Hepatocyte (in vitro differentiated cells): ENCODE measurements at regions not wholly inside any gene's neighbourhood (a gene's known extent, or its start where the extent isn't known, plus 50 kb on each side); places are given as distances from the start of the nearest gene placed in this dataset.

Experiments used
- DNase-seq: peaks from one replicate; pipeline ENCODE4 v3.0.0-alpha.2; 2016; ENCODE audit warnings: low spot score
- H2AFZ ChIP-seq: fragments of 200-600 bp; sonication (generic); 2 replicates; pipeline ENCODE4 v1.6.0; 2016; ENCODE audit warnings: antibody characterized with exemption, mild to moderate bottlenecking
- H3K27ac ChIP-seq: fragments of 200-600 bp; sonication (generic); 2 replicates; pipeline ENCODE4 v1.5.1; 2016; ENCODE audit warnings: mild to moderate bottlenecking
- H3K27me3 ChIP-seq: fragments of 200-600 bp; sonication (generic); 2 replicates; pipeline ENCODE4 v1.6.1; 2016
- H3K36me3 ChIP-seq: fragments of 200-600 bp; sonication (generic); replicated peaks from 2 replicates; pipeline ENCODE4 v1.5.1; 2016; ENCODE audit warnings: low read depth; ENCODE audit not compliant: insufficient read depth
- H3K4me1 ChIP-seq: fragments of 200-600 bp; sonication (generic); 2 replicates; pipeline ENCODE4 v1.5.1; 2016; ENCODE audit warnings: mild to moderate bottlenecking, moderate library complexity; ENCODE audit not compliant: insufficient read depth
- H3K4me2 ChIP-seq: fragments of 200-600 bp; sonication (generic); 2 replicates; pipeline ENCODE4 v1.6.0; 2016
- H3K4me3 ChIP-seq: fragments of 200-600 bp; sonication (generic); 2 replicates; pipeline ENCODE4 v1.5.1; 2016; ENCODE audit warnings: mild to moderate bottlenecking
- H3K79me2 ChIP-seq: fragments of 200-600 bp; sonication (generic); 2 replicates; pipeline ENCODE4 v1.6.0; 2017; ENCODE audit warnings: mild to moderate bottlenecking
- H3K9me2 ChIP-seq: fragments of 200-600 bp; sonication (generic); replicated peaks from 2 replicates; pipeline ENCODE4 v1.6.0; 2017; ENCODE audit warnings: mild to moderate bottlenecking; ENCODE audit not compliant: insufficient read depth
- H3K9me3 ChIP-seq: fragments of 200-600 bp; sonication (generic); 2 replicates; pipeline ENCODE4 v1.5.1; 2016; ENCODE audit warnings: low read depth, mild to moderate bottlenecking
- H4K20me1 ChIP-seq: fragments of 200-600 bp; sonication (generic); 2 replicates; pipeline ENCODE4 v1.6.0; 2016; ENCODE audit warnings: mild to moderate bottlenecking; ENCODE audit not compliant: insufficient read depth, poor library complexity, severe bottlenecking
- EZH2 ChIP-seq: fragments of 200-600 bp; sonication (generic); IDR thresholded peaks from 2 replicates; pipeline ENCODE4 v1.6.1; 2016; ENCODE audit warnings: antibody characterized with exemption, mild to moderate bottlenecking, borderline replicate concordance
- EZH2phosphoT487 ChIP-seq: fragments of 200-600 bp; sonication (generic); IDR thresholded peaks from one replicate; pipeline ENCODE4 v1.6.1; 2018; ENCODE audit warnings: antibody characterized with exemption, mild to moderate bottlenecking, low read depth, moderate library complexity; ENCODE audit not compliant: unreplicated experiment, severe bottlenecking
- WGBS: methylation state at CpG from one replicate; pipeline ENCODE4 v1.1.6; 2016; ENCODE audit warnings: low lambda C conversion rate; ENCODE audit errors: missing lambda C conversion rate; 5-methylcytosine and 5-hydroxymethylcytosine counted together
- TF ChIP-seq, protein P1 (sequence below): fragments of 200-600 bp; sonication (generic); IDR thresholded peaks from 2 replicates; pipeline ENCODE4 v1.5.1; 2016; ENCODE audit warnings: antibody characterized with exemption, mild to moderate bottlenecking; ENCODE audit not compliant: poor library complexity

DNA sequence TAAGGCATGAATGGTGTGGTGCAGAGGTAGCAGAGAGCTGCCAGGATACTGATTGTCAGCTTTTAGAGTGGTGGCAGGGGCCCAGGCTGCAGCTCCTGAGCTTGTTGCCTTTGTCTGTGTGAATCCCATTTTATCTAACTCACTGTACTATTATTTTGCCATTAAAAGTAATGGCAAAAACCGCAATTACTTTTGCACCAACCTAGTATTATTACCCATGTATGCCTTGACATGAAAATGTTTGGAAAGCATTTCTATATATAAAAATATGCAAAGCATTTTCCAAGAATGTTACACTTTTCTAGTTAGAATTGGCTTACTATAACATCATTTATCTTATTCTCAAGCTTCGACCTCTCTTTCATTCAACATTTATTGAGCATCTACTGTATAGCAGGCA lies 308.1 kb upstream of the MYOCD start:
- Histone ChIP-seq H3K4me3 (no peak overlapping the region), H2AFZ (no peak overlapping the region), H3K9me3 (no peaks in the 10 kb centered on the region), H3K4me2 (no peak overlapping the region), H3K4me1 (no peaks in the 10 kb centered on the region), H3K9me2 (no peaks in the 10 kb centered on the region), H3K27ac (no peak overlapping the region), H3K27me3 (no peaks in the 10 kb centered on the region), H4K20me1 (no peaks in the 10 kb centered on the region), H3K79me2 (no peaks in the 10 kb centered on the region), H3K36me3 (no peaks in the 10 kb centered on the region)
- DNase-seq: no peak
- TF ChIP-seq, protein P1, sequence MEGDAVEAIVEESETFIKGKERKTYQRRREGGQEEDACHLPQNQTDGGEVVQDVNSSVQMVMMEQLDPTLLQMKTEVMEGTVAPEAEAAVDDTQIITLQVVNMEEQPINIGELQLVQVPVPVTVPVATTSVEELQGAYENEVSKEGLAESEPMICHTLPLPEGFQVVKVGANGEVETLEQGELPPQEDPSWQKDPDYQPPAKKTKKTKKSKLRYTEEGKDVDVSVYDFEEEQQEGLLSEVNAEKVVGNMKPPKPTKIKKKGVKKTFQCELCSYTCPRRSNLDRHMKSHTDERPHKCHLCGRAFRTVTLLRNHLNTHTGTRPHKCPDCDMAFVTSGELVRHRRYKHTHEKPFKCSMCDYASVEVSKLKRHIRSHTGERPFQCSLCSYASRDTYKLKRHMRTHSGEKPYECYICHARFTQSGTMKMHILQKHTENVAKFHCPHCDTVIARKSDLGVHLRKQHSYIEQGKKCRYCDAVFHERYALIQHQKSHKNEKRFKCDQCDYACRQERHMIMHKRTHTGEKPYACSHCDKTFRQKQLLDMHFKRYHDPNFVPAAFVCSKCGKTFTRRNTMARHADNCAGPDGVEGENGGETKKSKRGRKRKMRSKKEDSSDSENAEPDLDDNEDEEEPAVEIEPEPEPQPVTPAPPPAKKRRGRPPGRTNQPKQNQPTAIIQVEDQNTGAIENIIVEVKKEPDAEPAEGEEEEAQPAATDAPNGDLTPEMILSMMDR: no peak
- TF ChIP-seq EZH2 (no peak), EZH2phosphoT487 (no peak)
- 97% methylated on average over 2 of the region's 2 CpGs for WGBS

DNA sequence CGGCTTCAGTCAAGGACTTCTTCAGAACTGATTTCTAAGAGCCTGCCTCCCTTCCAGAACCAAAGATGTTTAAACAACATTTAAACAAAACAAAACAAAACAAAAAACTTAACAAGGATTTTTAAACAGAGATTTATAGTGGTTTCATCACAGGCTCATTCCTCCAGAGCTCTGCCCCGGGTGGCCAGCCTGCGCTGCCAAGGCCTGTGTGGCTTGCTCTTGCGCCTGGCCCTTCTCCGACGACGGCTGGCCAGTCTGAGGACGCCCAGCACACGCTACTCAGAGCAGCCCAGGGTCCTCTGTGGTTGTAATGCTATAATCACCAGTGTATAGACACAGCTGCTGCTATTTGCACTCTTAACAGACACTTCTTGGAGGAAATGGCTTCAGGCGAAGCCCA lies 307.2 kb upstream of the MYOCD start:
- Histone ChIP-seq H3K4me3 (no peak overlapping the region), H3K79me2 (no peaks in the 10 kb centered on the region), H3K36me3 (no peaks in the 10 kb centered on the region), H3K4me1 (no peaks in the 10 kb centered on the region), H3K9me2 (no peaks in the 10 kb centered on the region), H4K20me1 (no peaks in the 10 kb centered on the region), H2AFZ (peak overlapping the region; percentile 21), H3K27ac (peak overlapping the region; percentile 58), H3K4me2 (no peak overlapping the region), H3K9me3 (no peaks in the 10 kb centered on the region), H3K27me3 (no peaks in the 10 kb centered on the region)
- 78% methylated on average over 10 of the region's 10 CpGs for WGBS
- DNase-seq: no peak
- TF ChIP-seq, protein P1: no peak
- TF ChIP-seq EZH2phosphoT487: no peak
- no peak for TF ChIP-seq EZH2

DNA sequence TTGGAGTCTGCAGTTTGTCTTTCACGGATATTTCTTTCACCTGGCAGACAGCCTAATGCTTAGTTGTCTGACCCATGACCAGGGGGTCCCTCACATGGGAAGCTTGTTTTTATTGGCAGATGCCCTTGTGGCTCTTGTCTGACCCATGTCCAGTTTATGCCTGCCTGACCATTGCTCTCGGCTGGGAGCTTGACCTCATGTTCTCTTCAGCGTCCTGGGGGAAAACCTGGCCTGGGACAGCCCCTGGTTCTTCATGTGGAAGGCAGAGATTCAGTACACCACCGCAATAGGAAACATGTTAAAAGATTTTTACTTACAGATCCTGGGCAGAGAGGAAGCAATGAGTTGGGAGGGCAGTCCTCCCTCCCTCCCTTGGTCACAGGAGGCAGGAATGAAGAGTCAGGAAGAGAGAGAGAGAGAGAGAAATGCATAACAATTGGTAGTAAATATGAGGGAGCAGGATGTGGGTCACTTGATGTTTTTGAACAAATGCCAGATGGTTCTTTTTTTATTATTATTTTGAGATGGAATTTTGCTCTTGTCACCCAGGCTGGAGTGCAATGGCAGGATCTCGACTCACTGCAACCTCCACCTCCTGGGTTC lies 302.7 kb upstream of the MYOCD start:
- Histone ChIP-seq H3K4me3 (no peak overlapping the region), H3K4me1 (no peaks in the 10 kb centered on the region), H3K79me2 (no peaks in the 10 kb centered on the region), H2AFZ (no peak overlapping the region), H3K27ac (no peak overlapping the region), H3K36me3 (no peaks in the 10 kb centered on the region), H3K4me2 (no peak overlapping the region), H3K9me3 (no peaks in the 10 kb centered on the region), H4K20me1 (no peaks in the 10 kb centered on the region), H3K9me2 (no peaks in the 10 kb centered on the region), H3K27me3 (no peaks in the 10 kb centered on the region)
- 88% methylated on average over 5 of the region's 5 CpGs for WGBS
- DNase-seq: no peak
- TF ChIP-seq, protein P1: no peak
- TF ChIP-seq EZH2 (no peak), EZH2phosphoT487 (no peak)

DNA sequence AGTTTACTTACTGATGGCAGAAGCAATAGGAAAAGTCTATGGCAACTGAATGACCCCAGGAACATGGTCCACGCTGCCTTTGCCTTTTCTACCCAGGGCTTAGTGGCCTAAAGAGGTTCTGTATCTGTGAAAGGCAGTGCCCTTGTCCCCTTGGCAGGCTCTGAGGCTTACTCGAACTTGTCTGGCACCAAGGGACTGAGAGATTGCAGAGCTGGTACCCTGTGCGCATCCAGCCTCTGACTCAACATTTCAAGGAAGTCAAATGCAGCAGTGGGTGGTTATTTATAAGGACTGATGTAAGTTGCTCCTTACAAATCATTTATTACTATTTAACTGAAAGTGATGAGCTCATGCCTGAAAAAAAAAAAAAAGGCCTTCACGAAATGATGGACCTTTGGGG lies 299.9 kb upstream of the MYOCD start:
- Histone ChIP-seq H3K79me2 (no peaks in the 10 kb centered on the region), H3K4me1 (no peaks in the 10 kb centered on the region), H3K9me3 (no peaks in the 10 kb centered on the region), H3K4me3 (no peak overlapping the region), H3K36me3 (no peaks in the 10 kb centered on the region), H2AFZ (no peak overlapping the region), H4K20me1 (no peaks in the 10 kb centered on the region), H3K27me3 (no peaks in the 10 kb centered on the region), H3K27ac (no peak overlapping the region), H3K4me2 (no peak overlapping the region), H3K9me2 (no peaks in the 10 kb centered on the region)
- no peak for DNase-seq
- 92% methylated on average over 4 of the region's 4 CpGs for WGBS
- TF ChIP-seq, protein P1: no peak
- TF ChIP-seq EZH2phosphoT487: no peak
- no peak for TF ChIP-seq EZH2
